Effector memory CD4-positive, alpha-beta T cell (primary cell): ENCODE measurements at regions not wholly inside any gene's neighbourhood (a gene's known extent, or its start where the extent isn't known, plus 50 kb on each side); places are given as distances from the start of the nearest gene placed in this dataset.
"Not testable (repeated sequence)": the region's sequence is repeated elsewhere in the genome, so short reads cannot be mapped to it uniquely, and the experiment has no call there.

Experiments
- DNase-seq, 3 donors: peaks; one replicate each; pipeline ENCODE4 v3.0.0-alpha.2; 2020
- H3K27ac ChIP-seq: 2 replicates; pipeline ENCODE4 v1.7.0; 2013; ENCODE audit warnings: mild to moderate bottlenecking, low read length, moderate library complexity; ENCODE audit not compliant: insufficient read depth, poor library complexity, severe bottlenecking
- H3K27me3 ChIP-seq: replicated peaks from 2 replicates; pipeline ENCODE4 v1.7.0; 2013; ENCODE audit warnings: mild to moderate bottlenecking, low read length; ENCODE audit not compliant: insufficient read depth, control insufficient read depth, poor library complexity, severe bottlenecking
- H3K36me3 ChIP-seq: 2 replicates; pipeline ENCODE4 v1.7.0; 2013; ENCODE audit warnings: mild to moderate bottlenecking, low read length, moderate library complexity; ENCODE audit not compliant: control insufficient read depth, insufficient read depth
- H3K4me1 ChIP-seq: 2 replicates; pipeline ENCODE4 v1.7.0; 2013; ENCODE audit warnings: low read length, mild to moderate bottlenecking; ENCODE audit not compliant: control insufficient read depth, insufficient read depth, poor library complexity, severe bottlenecking
- H3K4me3 ChIP-seq: 2 replicates; pipeline ENCODE4 v1.7.0; 2013; ENCODE audit warnings: low read length, low read depth, mild to moderate bottlenecking; ENCODE audit not compliant: insufficient read depth, poor library complexity, severe bottlenecking
- H3K9me3 ChIP-seq: 2 replicates; pipeline ENCODE4 v1.7.0; 2013; ENCODE audit warnings: mild to moderate bottlenecking, low read length, moderate library complexity; ENCODE audit not compliant: control insufficient read depth

DNA sequence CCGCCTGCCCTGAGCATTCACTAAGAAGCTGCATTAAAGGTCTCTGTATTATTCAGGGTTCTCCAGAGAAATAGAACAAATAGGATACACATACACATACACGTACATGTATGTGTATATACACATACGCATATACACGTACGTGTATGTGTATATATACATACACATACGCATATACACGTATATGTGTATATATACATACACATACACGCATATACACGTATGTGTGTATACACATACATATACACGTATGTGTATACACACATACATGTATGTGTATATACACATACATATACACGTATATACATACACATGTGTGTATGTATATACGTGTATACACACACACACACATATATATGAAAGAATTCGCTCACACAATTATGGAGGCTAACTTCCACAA, 108.9 kb upstream of the BARHL2 start:
- Histone ChIP-seq H3K4me1 (no peaks in the 10 kb centered on the region), H3K4me3 (no peak overlapping the region), H3K36me3 (no peaks in the 10 kb centered on the region), H3K9me3 (no peaks in the 10 kb centered on the region), H3K27ac (no peak overlapping the region), H3K27me3 (peaks cover 5% of the 10 kb centered on the region)
- no peak for DNase-seq

DNA sequence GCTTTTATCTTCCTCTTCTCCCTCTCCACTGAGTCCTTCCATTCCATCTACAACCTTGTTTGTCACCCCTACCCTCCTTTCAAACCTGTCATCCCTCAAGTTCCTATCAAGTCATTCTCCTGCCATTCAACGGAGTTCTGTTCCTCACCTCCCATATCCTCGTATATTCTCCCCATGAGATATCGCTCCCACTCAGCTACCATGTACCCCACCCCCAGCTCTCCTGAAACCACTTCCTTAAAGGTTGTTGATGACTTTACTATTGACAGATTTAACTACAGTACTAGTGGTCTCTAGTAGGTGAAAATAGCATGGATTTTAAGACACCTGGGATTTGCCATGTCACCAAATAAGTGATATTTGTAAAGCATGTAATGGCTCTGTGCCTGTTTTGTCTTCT, 107.4 kb upstream of the BARHL2 start:
- Histone ChIP-seq H3K27me3 (peaks cover 5% of the 10 kb centered on the region), H3K4me3 (no peak overlapping the region), H3K4me1 (no peaks in the 10 kb centered on the region), H3K27ac (no peak overlapping the region), H3K9me3 (no peaks in the 10 kb centered on the region), H3K36me3 (no peaks in the 10 kb centered on the region)
- no peak for DNase-seq

DNA sequence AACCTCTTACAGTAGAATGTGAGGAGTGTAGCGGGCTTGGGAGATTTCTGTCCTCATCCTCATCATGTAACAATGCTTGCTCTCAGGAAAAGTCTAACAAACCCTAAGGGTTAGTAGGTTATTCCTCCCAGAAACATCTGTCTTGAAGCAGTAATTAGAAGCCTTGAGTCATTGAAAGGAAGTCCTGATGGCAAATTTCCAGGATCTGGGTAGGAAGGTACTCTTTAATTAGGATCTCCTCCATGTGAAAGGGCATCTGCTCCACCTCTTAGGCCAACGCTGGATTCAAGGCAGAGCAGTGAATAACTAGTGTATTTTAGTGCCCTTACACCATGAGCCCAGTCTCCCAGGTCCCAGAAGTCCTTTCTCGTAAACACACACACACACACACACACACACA, 106.6 kb upstream of the BARHL2 start:
- Histone ChIP-seq H3K4me1 (no peaks in the 10 kb centered on the region), H3K36me3 (no peaks in the 10 kb centered on the region), H3K4me3 (no peak overlapping the region), H3K9me3 (no peaks in the 10 kb centered on the region), H3K27ac (no peak overlapping the region), H3K27me3 (no peaks in the 10 kb centered on the region)
- DNase-seq: no peak

DNA sequence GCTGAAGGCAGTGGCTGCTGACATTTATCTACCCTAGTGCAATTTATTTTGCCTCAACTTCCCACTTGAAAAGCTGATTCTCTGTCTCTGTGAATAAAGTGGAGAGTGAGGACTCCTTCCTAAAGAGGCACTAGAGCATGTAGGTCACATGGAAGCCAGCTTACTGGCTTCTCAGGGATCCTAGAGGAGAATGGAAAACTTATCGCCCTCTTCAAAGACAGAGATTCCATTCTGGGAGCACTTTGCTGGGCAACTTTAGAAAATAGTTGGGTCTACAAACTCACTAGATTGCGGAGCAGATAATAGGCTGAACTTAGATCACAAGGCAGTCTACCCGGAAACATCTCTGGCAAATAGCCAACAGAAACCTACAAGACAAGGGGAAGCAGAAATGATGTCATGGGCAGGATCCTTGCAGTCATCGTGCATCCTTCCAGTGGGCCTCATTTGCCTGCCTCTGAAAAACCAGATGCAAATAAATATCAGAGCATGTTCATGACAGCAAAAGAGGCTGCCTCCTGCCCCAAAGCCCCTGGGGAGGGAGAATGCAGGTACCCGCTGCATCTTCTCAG, 104.8 kb upstream of the BARHL2 start:
- Histone ChIP-seq H3K27ac (no peak overlapping the region), H3K4me1 (no peaks in the 10 kb centered on the region), H3K36me3 (no peaks in the 10 kb centered on the region), H3K9me3 (no peaks in the 10 kb centered on the region), H3K4me3 (no peak overlapping the region), H3K27me3 (no peaks in the 10 kb centered on the region)
- no peak for DNase-seq

DNA sequence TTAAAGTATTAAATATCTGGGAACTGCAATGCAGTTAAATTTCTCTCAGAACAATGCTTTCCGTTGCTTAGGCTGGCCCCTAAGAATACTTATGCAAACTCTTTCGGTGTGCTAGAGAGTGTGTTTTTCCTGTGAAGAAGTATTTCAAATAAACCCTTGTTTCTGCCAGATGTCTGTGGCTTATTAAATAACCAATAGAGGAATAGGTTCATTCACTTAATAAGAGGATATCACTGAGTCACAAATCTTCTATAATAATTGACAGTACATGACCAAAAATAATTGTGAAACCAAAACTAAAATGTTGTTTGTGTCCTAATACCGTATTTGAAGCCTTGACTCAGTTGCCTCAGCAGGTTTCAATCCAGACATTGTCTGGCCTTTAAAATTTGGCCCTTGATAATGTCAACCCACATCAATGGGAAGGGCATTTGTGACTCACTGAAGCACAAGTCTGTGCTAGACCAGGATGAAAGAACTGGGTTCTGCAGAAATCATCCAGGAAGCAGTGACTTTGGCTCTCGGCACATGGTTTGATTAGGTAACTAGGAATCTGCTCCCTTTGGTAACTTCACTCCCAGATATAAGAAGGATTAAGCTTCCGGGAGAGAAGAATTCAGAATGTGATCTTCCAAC, 104.2 kb upstream of the BARHL2 start:
- no peak overlapping the region for H3K27ac ChIP-seq
- H3K9me3 ChIP-seq: no peaks in the 10 kb centered on the region
- no peaks in the 10 kb centered on the region for H3K36me3 ChIP-seq
- H3K27me3 ChIP-seq: no peaks in the 10 kb centered on the region
- H3K4me1 ChIP-seq: no peaks in the 10 kb centered on the region
- no peak overlapping the region for H3K4me3 ChIP-seq
- DNase-seq: no peak

DNA sequence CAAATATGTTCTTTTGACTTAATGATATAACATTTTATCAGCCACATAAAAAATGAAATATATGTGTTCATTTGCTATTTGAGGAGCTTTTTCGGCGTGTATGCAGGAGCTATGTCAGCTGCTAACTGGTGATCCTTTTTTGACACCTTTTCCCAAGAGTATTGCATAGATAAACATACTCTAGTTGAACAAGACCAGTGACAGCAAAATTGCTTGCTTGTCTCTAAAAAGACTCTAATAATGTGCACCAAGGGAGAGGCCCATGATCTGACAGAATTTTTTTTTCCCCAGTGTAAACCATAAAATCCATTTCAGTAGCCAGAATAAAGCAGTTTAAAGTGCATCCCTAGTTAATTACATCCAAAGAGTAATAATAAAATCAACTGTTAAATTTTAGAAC, 103.6 kb upstream of the BARHL2 start:
- H3K4me3 ChIP-seq: no peak overlapping the region

DNA sequence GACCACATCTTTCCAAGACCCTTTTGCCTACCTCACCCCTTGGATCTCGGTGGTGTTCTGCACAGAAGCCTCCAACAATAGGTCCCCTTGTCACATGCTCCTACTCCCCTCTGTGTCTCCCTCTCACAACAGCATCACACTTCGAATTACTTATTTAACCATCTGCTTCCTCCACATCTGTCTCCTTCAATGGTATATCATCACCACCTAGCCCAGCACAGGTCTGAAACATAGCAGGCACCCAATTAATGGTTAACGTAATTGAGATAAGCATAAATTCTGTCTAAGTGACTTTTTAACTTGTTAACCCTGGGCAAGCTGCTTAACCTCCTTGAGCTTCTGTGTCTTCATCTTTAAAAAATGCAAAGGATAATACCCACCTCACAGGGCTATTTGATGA, 100.3 kb upstream of the BARHL2 start:
- no peak overlapping the region for H3K4me3 ChIP-seq
- no peak overlapping the region for H3K27ac ChIP-seq
- no peaks in the 10 kb centered on the region for H3K4me1 ChIP-seq
- no peaks in the 10 kb centered on the region for H3K27me3 ChIP-seq
- H3K9me3 ChIP-seq: no peaks in the 10 kb centered on the region
- DNase-seq: no peak
- H3K36me3 ChIP-seq: no peaks in the 10 kb centered on the region

More for the DNA sequence above, 103.6 kb upstream of the BARHL2 start:
- no peak for DNase-seq
- H3K4me1 ChIP-seq: no peaks in the 10 kb centered on the region
- no peak overlapping the region for H3K27ac ChIP-seq
- no peaks in the 10 kb centered on the region for H3K9me3 ChIP-seq
- no peaks in the 10 kb centered on the region for H3K27me3 ChIP-seq
- H3K36me3 ChIP-seq: no peaks in the 10 kb centered on the region

DNA sequence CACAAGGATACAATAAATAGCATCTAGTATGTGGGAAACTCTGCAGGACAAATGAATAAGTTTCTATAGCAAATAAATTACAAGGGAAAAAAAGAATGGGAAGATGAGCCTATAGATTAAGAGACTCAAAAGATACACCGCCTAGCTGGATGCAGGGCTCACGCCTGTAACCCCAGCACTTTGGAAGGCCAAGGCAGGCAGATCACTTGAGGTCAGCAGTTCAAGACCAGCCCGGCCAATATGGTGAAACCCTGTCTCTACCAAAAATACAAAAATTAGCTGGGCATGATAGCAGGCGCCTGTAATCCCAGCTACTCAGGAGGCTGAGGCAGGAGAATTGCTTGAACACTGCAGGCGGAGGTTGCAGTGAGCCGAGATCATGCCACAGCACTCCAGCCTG, 95.1 kb upstream of the BARHL2 start:
- not testable (repeated sequence) for H3K4me1 ChIP-seq, H3K4me3 ChIP-seq, DNase-seq, H3K27me3 ChIP-seq, H3K36me3 ChIP-seq, H3K27ac ChIP-seq, H3K9me3 ChIP-seq

DNA sequence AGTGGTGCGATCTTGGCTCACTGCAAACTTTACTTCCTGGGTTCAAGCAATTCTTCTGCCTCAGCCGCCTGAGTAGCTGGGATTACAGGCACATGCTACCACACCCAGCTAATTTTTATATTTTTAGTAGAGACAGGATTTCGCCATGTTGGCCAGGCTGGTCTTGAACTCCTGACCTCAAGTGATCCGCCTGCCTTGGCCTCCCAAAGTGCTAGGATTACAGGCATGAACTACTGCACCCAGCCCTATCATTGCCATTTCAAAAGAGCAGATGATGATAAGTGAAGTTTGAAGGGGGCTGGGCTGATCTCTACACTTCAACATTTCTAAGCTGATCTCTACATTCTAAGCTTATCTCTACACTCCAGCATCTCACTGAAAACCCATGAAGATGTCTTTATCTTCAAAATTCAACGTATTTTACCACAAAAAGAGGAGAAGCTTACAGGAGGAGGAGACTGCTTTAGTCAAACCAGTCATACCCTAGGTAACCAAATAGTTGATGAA, 94.4 kb upstream of the BARHL2 start:
- not testable (repeated sequence) for H3K4me1 ChIP-seq, H3K27me3 ChIP-seq, H3K27ac ChIP-seq, H3K4me3 ChIP-seq, H3K36me3 ChIP-seq, H3K9me3 ChIP-seq, DNase-seq

DNA sequence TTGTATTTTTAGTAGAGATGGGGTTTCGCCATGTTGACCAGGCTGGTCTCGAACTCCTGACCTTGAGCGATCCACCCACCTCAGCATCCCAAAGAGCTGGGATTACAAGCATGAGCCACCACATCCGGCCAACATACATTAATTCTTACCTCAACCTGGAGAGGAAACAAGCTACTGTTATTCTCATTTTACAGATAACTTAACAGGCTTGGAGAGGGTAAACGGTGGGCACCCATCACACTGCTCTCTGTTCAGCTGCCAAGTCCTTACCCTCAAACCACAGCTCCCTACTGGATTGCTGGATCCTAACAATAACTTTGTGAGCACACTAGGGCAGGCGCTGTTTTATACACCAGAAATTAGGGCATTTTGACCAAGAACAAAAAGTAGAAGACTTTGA, 93.6 kb upstream of the BARHL2 start:
- Histone ChIP-seq H3K4me3 (no peak overlapping the region), H3K9me3 (no peaks in the 10 kb centered on the region), H3K4me1 (no peaks in the 10 kb centered on the region), H3K36me3 (no peaks in the 10 kb centered on the region), H3K27ac (no peak overlapping the region), H3K27me3 (peaks cover 2% of the 10 kb centered on the region)
- no peak for DNase-seq
